ENCODE measurements at regions not wholly inside any gene's neighbourhood (a gene's known extent, or its start where the extent isn't known, plus 50 kb on each side); places are given as distances from the start of the nearest gene placed in this dataset.

GRCh38 chr7:3239291-3239691 lies 61.8 kb upstream of the SDK1 start:
- Histone ChIP-seq H3K4me2 (no peak overlapping the region), H3K79me2 (no peaks in the 10 kb centered on the region), H4K20me1 (ENCODE audit: insufficient read depth, poor library complexity, severe bottlenecking) (no peaks in the 10 kb centered on the region), H3K9me3 (ENCODE audit: low read depth) (no peaks in the 10 kb centered on the region), H3K27ac (no peak overlapping the region), H3K4me1 (ENCODE audit: insufficient read depth) (peaks cover 3% of the 10 kb centered on the region), H2AFZ (no peak overlapping the region), H3K9me2 (replicated peaks; ENCODE audit: insufficient read depth) (no peaks in the 10 kb centered on the region), H3K36me3 (replicated peaks; ENCODE audit: insufficient read depth, low read depth) (no peaks in the 10 kb centered on the region), H3K4me3 (no peak overlapping the region), H3K27me3 (no peaks in the 10 kb centered on the region)
- TF ChIP-seq EZH2phosphoT487 (IDR thresholded peaks at IDR 0.05; ENCODE audit: low read depth, severe bottlenecking, unreplicated experiment), result no peak
- TF ChIP-seq EZH2 (IDR thresholded peaks at IDR 0.05; ENCODE audit: borderline replicate concordance), result no peak
- TF ChIP-seq CTCF (IDR thresholded peaks at IDR 0.05; ENCODE audit: poor library complexity), result no peak
- 80% methylated on average over 12 of the region's 12 CpGs for WGBS (ENCODE audit: low lambda C conversion rate, missing lambda C conversion rate)
- no peak for DNase-seq (ENCODE audit: low spot score)

- H3K36me3 ChIP-seq (replicated peaks; ENCODE audit: insufficient read depth, low read depth), result no peaks in the 10 kb centered on the region
- TF ChIP-seq EZH2phosphoT487 (IDR thresholded peaks at IDR 0.05; ENCODE audit: low read depth, severe bottlenecking, unreplicated experiment) (no peak), CTCF (IDR thresholded peaks at IDR 0.05; ENCODE audit: poor library complexity) (no peak), EZH2 (IDR thresholded peaks at IDR 0.05; ENCODE audit: borderline replicate concordance) (no peak)
- H3K4me1 ChIP-seq (ENCODE audit: insufficient read depth), result peaks cover 9% of the 10 kb centered on the region
- H3K79me2 ChIP-seq, result no peaks in the 10 kb centered on the region
- no peaks in the 10 kb centered on the region for H3K9me2 ChIP-seq (replicated peaks; ENCODE audit: insufficient read depth)
- H3K27ac ChIP-seq, result no peak overlapping the region
- no peak for DNase-seq (ENCODE audit: low spot score)
- no peak overlapping the region for H3K4me3 ChIP-seq
- no peaks in the 10 kb centered on the region for H3K9me3 ChIP-seq (ENCODE audit: low read depth)
- H3K27me3 ChIP-seq, result no peaks in the 10 kb centered on the region
- WGBS (ENCODE audit: low lambda C conversion rate, missing lambda C conversion rate), result 96% methylated on average over 24 of the region's 25 CpGs
- H2AFZ ChIP-seq, result no peak overlapping the region
- H4K20me1 ChIP-seq (ENCODE audit: insufficient read depth, poor library complexity, severe bottlenecking), result no peaks in the 10 kb centered on the region
- H3K4me2 ChIP-seq, result no peak overlapping the region
These were observed 60.1 kb upstream of the SDK1 start for GRCh38 chr7:3240826-3241430.

GRCh38 chr7:3241686-3242258 lies 59.3 kb upstream of the SDK1 start:
- Histone ChIP-seq H3K27me3 (no peaks in the 10 kb centered on the region), H2AFZ (no peak overlapping the region), H3K9me3 (ENCODE audit: low read depth) (no peaks in the 10 kb centered on the region), H3K4me2 (no peak overlapping the region), H3K9me2 (replicated peaks; ENCODE audit: insufficient read depth) (no peaks in the 10 kb centered on the region), H3K4me1 (ENCODE audit: insufficient read depth) (peaks cover 9% of the 10 kb centered on the region), H3K36me3 (replicated peaks; ENCODE audit: insufficient read depth, low read depth) (no peaks in the 10 kb centered on the region), H3K27ac (no peak overlapping the region), H3K79me2 (no peaks in the 10 kb centered on the region), H3K4me3 (no peak overlapping the region), H4K20me1 (ENCODE audit: insufficient read depth, poor library complexity, severe bottlenecking) (no peaks in the 10 kb centered on the region)
- WGBS (ENCODE audit: low lambda C conversion rate, missing lambda C conversion rate), result 77% methylated on average over 6 of the region's 6 CpGs
- no peak for DNase-seq (ENCODE audit: low spot score)
- TF ChIP-seq EZH2 (IDR thresholded peaks at IDR 0.05; ENCODE audit: borderline replicate concordance), result no peak
- TF ChIP-seq CTCF (IDR thresholded peaks at IDR 0.05; ENCODE audit: poor library complexity), result no peak
- no peak for TF ChIP-seq EZH2phosphoT487 (IDR thresholded peaks at IDR 0.05; ENCODE audit: low read depth, severe bottlenecking, unreplicated experiment)
